ENCODE measurements at regions not wholly inside any gene's neighbourhood (a gene's known extent, or its start where the extent isn't known, plus 50 kb on each side); places are given as distances from the start of the nearest gene placed in this dataset.
A peak's percentile ranks its signal among the peaks of the same experiment; 100 is the strongest.

GRCh38 chrX:39813631-39814277 lies 284.0 kb downstream of the BCOR start:
- no peak for TF ChIP-seq CTCF (IDR thresholded peaks at IDR 0.05; ENCODE audit: low read depth, low read length)
- Histone ChIP-seq H3K4me1 (ENCODE audit: low read depth) (no peaks in the 10 kb centered on the region), H3K27me3 (no peaks in the 10 kb centered on the region), H3K4me3 (no peak overlapping the region), H3K36me3 (no peaks in the 10 kb centered on the region), H3K27ac (no peak overlapping the region), H3K9me3 (ENCODE audit: low read depth) (no peaks in the 10 kb centered on the region)
- DNase-seq (ENCODE audit: low read depth in 1 of 2, low spot score in 1 of 2), result peak in 1 of 2 donors; percentile 88

- H3K27ac ChIP-seq, result no peak overlapping the region
- no peaks in the 10 kb centered on the region for H3K36me3 ChIP-seq
- DNase-seq (ENCODE audit: low read depth in 1 of 2, low spot score in 1 of 2), result peak in 1 of 2 donors; percentile 40
- H3K9me3 ChIP-seq (ENCODE audit: low read depth), result no peaks in the 10 kb centered on the region
- no peaks in the 10 kb centered on the region for H3K4me1 ChIP-seq (ENCODE audit: low read depth)
- peak; percentile 45 for TF ChIP-seq CTCF (IDR thresholded peaks at IDR 0.05; ENCODE audit: low read depth, low read length)
- H3K27me3 ChIP-seq, result no peaks in the 10 kb centered on the region
- H3K4me3 ChIP-seq, result no peak overlapping the region
Measured at GRCh38 chrX:39814391-39814790, 283.4 kb downstream of the BCOR start.

GRCh38 chrX:39815631-39816030 lies 282.1 kb downstream of the BCOR start:
- Histone ChIP-seq H3K36me3 (no peaks in the 10 kb centered on the region), H3K4me1 (ENCODE audit: low read depth) (peaks cover 4% of the 10 kb centered on the region), H3K4me3 (no peak overlapping the region), H3K9me3 (ENCODE audit: low read depth) (no peaks in the 10 kb centered on the region), H3K27ac (no peak overlapping the region), H3K27me3 (no peaks in the 10 kb centered on the region)
- DNase-seq (ENCODE audit: low read depth in 1 of 2, low spot score in 1 of 2), result peak in 1 of 2 donors; percentile 13
- TF ChIP-seq CTCF (IDR thresholded peaks at IDR 0.05; ENCODE audit: low read depth, low read length), result no peak

- H3K27ac ChIP-seq, result no peak overlapping the region
- H3K9me3 ChIP-seq (ENCODE audit: low read depth), result no peaks in the 10 kb centered on the region
- H3K4me3 ChIP-seq, result no peak overlapping the region
- no peaks in the 10 kb centered on the region for H3K36me3 ChIP-seq
- DNase-seq (ENCODE audit: low read depth in 1 of 2, low spot score in 1 of 2), result peak in 1 of 2 donors; percentile 50
- peaks cover 7% of the 10 kb centered on the region for H3K4me1 ChIP-seq (ENCODE audit: low read depth)
- no peak for TF ChIP-seq CTCF (IDR thresholded peaks at IDR 0.05; ENCODE audit: low read depth, low read length)
- H3K27me3 ChIP-seq, result no peaks in the 10 kb centered on the region
Measured at GRCh38 chrX:39816871-39817731, 280.7 kb downstream of the BCOR start.

GRCh38 chrX:39817754-39818470 lies 279.8 kb downstream of the BCOR start:
- H3K4me1 ChIP-seq (ENCODE audit: low read depth), result peaks cover 7% of the 10 kb centered on the region
- no peak overlapping the region for H3K27ac ChIP-seq
- no peak overlapping the region for H3K4me3 ChIP-seq

More at GRCh38 chrX:39817754-39818470, 279.8 kb downstream of the BCOR start:
- no peak for DNase-seq (ENCODE audit: low read depth in 1 of 2, low spot score in 1 of 2)
- H3K36me3 ChIP-seq, result no peaks in the 10 kb centered on the region
- TF ChIP-seq CTCF (IDR thresholded peaks at IDR 0.05; ENCODE audit: low read depth, low read length), result no peak
- H3K27me3 ChIP-seq, result no peaks in the 10 kb centered on the region
- H3K9me3 ChIP-seq (ENCODE audit: low read depth), result no peaks in the 10 kb centered on the region
